ENCODE measurements at regions not wholly inside any gene's neighbourhood (a gene's known extent, or its start where the extent isn't known, plus 50 kb on each side); places are given as distances from the start of the nearest gene placed in this dataset.

- no peak for DNase-seq (ENCODE audit: low read depth)
- H3K4me3 ChIP-seq (ENCODE audit: low read depth, low read length), result no peak overlapping the region
- TF ChIP-seq, protein P1, sequence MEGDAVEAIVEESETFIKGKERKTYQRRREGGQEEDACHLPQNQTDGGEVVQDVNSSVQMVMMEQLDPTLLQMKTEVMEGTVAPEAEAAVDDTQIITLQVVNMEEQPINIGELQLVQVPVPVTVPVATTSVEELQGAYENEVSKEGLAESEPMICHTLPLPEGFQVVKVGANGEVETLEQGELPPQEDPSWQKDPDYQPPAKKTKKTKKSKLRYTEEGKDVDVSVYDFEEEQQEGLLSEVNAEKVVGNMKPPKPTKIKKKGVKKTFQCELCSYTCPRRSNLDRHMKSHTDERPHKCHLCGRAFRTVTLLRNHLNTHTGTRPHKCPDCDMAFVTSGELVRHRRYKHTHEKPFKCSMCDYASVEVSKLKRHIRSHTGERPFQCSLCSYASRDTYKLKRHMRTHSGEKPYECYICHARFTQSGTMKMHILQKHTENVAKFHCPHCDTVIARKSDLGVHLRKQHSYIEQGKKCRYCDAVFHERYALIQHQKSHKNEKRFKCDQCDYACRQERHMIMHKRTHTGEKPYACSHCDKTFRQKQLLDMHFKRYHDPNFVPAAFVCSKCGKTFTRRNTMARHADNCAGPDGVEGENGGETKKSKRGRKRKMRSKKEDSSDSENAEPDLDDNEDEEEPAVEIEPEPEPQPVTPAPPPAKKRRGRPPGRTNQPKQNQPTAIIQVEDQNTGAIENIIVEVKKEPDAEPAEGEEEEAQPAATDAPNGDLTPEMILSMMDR (conservative IDR thresholded peaks at IDR 0.05; ENCODE audit: low read depth, low read length), result peak; percentile 81
Observed at GRCh38 chr21:25350056-25350455, 257.2 kb downstream of the MRPL39 start.

GRCh38 chr21:25343774-25344545 is 263.3 kb downstream of the MRPL39 start:
- TF ChIP-seq, protein P1 (conservative IDR thresholded peaks at IDR 0.05; ENCODE audit: low read depth, low read length), result no peak
- DNase-seq (ENCODE audit: low read depth), result no peak
- H3K4me3 ChIP-seq (ENCODE audit: low read depth, low read length), result no peak overlapping the region

DNA sequence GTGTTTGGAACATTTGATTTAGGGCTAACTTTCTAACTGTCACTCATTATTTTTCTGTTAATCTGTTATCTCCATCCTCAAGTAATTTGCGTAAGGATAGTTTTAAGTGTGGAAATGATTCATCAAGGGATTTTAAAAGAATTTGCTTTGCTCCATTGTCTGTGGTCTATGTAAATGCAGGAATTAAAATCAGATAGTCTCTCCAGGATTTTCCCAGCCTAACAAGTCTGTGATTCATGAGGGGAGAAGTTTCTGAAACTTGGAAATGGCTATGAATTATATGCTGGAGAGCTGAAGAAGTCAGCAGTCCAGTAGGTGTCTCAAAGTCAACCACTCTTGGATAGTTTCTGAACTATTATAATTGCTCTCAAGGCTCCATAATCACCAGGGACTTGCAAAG is 264.5 kb downstream of the MRPL39 start:
- TF ChIP-seq, protein P1 (conservative IDR thresholded peaks at IDR 0.05; ENCODE audit: low read depth, low read length), result no peak
- DNase-seq (ENCODE audit: low read depth), result peak; percentile 7
- H3K4me3 ChIP-seq (ENCODE audit: low read depth, low read length), result no peak overlapping the region

DNA sequence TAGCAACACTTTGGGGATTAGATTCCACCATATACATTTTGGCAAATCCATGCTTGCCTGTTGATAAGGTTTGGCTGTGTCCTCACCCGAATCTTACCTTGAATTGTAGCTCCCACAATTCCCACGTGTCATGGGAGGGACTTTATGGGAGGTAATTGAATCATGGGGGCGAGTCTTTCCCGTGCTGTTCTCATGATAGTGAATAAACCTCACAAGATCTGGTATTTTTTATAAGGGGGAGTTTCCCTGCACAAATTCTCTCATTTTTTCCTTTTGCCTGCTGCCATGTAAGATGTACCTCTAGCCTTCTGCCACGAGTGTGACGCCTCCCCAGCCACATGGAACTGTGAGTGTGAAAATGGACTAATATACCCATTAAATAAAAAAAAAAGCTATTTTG is 265.3 kb downstream of the MRPL39 start:
- TF ChIP-seq, protein P1 (conservative IDR thresholded peaks at IDR 0.05; ENCODE audit: low read depth, low read length), result no peak
- no peak for DNase-seq (ENCODE audit: low read depth)
- no peak overlapping the region for H3K4me3 ChIP-seq (ENCODE audit: low read depth, low read length)

- TF ChIP-seq, protein P1 (conservative IDR thresholded peaks at IDR 0.05; ENCODE audit: low read depth, low read length), result no peak
- DNase-seq (ENCODE audit: low read depth), result no peak
Observed at GRCh38 chr21:25338415-25338814, 268.9 kb downstream of the MRPL39 start.

DNA sequence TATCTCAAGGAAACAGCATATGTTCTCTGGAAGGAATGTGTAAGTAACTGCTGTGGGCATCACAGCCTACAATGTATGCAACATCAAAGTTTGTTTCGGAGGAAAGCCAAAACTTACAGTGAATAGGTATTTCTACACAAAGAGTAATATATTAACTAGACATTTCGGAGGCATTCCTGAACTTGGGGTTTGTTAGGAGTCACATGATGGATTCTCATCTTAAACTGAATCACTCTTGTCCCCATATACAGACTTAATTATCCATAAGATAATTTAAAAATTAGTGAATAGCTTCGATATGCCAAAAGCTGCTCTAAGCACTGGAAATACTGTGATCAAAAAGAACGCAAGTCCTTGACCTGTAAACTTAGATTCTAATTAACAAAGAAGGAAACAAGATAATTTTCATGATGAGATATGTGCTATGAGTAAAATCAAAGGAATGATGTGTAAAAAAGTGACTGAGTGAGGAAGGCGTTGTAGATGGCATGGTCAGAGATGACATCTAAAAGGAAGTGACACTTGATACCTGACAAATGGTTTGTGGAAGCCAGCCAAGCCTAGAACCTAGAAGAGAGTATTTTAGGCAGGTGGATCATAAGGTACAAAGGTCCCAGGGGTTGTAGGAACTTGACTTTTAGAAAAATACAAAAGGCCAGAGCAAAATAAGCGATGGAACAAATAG is 273.1 kb downstream of the MRPL39 start:
- TF ChIP-seq, protein P1 (conservative IDR thresholded peaks at IDR 0.05; ENCODE audit: low read depth, low read length), result no peak
- no peak overlapping the region for H3K4me3 ChIP-seq (ENCODE audit: low read depth, low read length)
- no peak for DNase-seq (ENCODE audit: low read depth)

More at GRCh38 chr21:25338415-25338814, 268.9 kb downstream of the MRPL39 start:
- H3K4me3 ChIP-seq (ENCODE audit: low read depth, low read length), result no peak overlapping the region
